ENCODE measurements at regions not wholly inside any gene's neighbourhood (a gene's known extent, or its start where the extent isn't known, plus 50 kb on each side); places are given as distances from the start of the nearest gene placed in this dataset.

DNA sequence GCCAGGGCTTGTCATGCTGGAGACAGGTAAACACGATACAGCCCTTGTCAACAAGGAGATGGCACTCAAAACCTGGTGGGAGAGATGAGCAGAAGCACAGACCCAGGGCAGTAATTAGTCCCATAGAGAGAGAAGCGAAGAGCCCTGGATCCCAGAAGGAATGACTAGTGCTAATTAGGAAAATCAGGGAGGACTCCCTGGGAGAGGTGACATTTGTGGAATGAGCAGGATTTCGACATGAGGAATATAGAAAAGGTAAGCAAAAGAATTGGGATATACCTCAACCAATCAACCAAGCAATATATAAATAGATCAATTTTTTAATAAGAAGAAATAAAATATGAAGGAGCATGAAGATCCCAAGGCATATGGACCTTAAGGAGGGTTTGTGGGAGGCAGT, 98.5 kb upstream of the GJB5 start (continued):
- TF ChIP-seq, protein P1, sequence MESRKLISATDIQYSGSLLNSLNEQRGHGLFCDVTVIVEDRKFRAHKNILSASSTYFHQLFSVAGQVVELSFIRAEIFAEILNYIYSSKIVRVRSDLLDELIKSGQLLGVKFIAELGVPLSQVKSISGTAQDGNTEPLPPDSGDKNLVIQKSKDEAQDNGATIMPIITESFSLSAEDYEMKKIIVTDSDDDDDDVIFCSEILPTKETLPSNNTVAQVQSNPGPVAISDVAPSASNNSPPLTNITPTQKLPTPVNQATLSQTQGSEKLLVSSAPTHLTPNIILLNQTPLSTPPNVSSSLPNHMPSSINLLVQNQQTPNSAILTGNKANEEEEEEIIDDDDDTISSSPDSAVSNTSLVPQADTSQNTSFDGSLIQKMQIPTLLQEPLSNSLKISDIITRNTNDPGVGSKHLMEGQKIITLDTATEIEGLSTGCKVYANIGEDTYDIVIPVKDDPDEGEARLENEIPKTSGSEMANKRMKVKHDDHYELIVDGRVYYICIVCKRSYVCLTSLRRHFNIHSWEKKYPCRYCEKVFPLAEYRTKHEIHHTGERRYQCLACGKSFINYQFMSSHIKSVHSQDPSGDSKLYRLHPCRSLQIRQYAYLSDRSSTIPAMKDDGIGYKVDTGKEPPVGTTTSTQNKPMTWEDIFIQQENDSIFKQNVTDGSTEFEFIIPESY (IDR thresholded peaks at IDR 0.05), result no peak
- no peak for TF ChIP-seq MAX (IDR thresholded peaks at IDR 0.05)
- no peak for TF ChIP-seq NR2F2 (IDR thresholded peaks at IDR 0.05)
- TF ChIP-seq HNF4A (conservative IDR thresholded peaks at IDR 0.05), result no peak
- no peak for TF ChIP-seq EGR1 (IDR thresholded peaks at IDR 0.05; ENCODE audit: low read depth in 2 of 2)
- TF ChIP-seq TAF1 (conservative IDR thresholded peaks at IDR 0.05), result no peak

DNA sequence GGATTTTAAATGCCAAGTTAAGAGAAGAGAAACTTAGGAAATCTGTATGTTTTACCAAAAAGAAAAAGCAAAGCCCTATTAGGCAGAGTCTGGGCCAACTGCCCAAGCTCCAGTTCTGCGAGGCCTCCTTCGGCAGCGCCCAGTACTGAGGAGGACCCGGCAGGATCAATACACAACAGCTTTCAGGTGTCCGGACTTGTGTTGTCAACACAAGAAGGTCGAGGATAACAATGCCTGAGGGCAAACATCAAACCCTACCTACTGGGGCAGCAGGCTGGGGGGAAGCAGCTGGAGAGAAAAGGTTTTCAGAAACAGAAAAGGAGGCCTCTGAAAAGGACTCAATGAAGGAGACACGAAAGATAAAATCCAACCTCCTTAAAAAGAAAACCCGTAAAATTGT, 98.1 kb upstream of the GJB5 start:
- H3K9ac ChIP-seq (ENCODE audit: low read depth in 1 of 2, low read length in 2 of 2), result no peak overlapping the region
- H3K27ac ChIP-seq (ENCODE audit: low read depth in 1 of 2, low read length in 2 of 2), result no peak overlapping the region
- no peaks in the 10 kb centered on the region for H3K4me1 ChIP-seq (ENCODE audit: control insufficient read depth in 4 of 4, insufficient read depth in 4 of 4, low read length in 3 of 4)
- no peaks in the 10 kb centered on the region for H3K9me3 ChIP-seq (ENCODE audit: control insufficient read depth in 4 of 4, low read length in 3 of 4)
- H3K27me3 ChIP-seq (ENCODE audit: control insufficient read depth in 4 of 4, insufficient read depth in 4 of 4, low read length in 3 of 4), result peaks cover 0 to 4% (median 1%) of the 10 kb centered on the region in 4 donors
- H3K4me3 ChIP-seq (ENCODE audit: low read depth in 1 of 3, low read length in 3 of 3), result no peak overlapping the region
- no peak for DNase-seq (ENCODE audit: low spot score)
- H3K36me3 ChIP-seq (ENCODE audit: control insufficient read depth in 4 of 4, insufficient read depth in 3 of 4, low read depth in 1 of 4, low read length in 3 of 4), result no peaks in the 10 kb centered on the region
- WGBS, result 38% methylated on average over 8 of the region's 8 CpGs
- TF ChIP-seq MAX (IDR thresholded peaks at IDR 0.05), result no peak
- no peak for TF ChIP-seq TAF1 (conservative IDR thresholded peaks at IDR 0.05)

DNA sequence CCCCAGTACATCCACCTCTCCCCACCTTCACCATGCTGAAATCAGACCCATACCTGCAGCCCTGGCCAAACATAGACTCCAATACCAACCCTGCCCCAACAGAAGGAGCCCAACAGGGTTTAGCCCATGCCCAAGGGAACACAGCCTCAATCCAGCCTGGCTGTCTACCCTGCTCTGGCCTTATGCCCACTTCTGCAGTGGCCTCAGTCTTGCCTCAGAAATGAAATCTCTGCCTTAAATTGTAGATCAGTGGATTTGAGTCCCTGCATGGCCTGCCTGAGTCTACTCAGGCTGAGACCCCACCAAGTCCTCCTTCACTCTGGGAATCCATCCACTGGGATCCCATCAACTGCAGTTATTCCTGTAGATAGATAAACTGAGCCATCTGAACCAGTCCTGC, 97.6 kb upstream of the GJB5 start:
- TF ChIP-seq FOXA2 (IDR thresholded peaks at IDR 0.05) (no peak), SP1 (IDR thresholded peaks at IDR 0.05) (no peak), TAF1 (conservative IDR thresholded peaks at IDR 0.05) (no peak), RAD21 (IDR thresholded peaks at IDR 0.05) (no peak), EGR1 (IDR thresholded peaks at IDR 0.05; ENCODE audit: low read depth in 2 of 2) (no peak), HNF4A (conservative IDR thresholded peaks at IDR 0.05) (no peak), FOXA1 (IDR thresholded peaks at IDR 0.05) (no peak), REST (IDR thresholded peaks at IDR 0.05) (no peak), YY1 (IDR thresholded peaks at IDR 0.05) (no peak)
- TF ChIP-seq, protein P1 (IDR thresholded peaks at IDR 0.05), result no peak
- no peaks in the 10 kb centered on the region for H3K4me1 ChIP-seq (ENCODE audit: control insufficient read depth in 4 of 4, insufficient read depth in 4 of 4, low read length in 3 of 4)
- H3K36me3 ChIP-seq (ENCODE audit: control insufficient read depth in 4 of 4, insufficient read depth in 3 of 4, low read depth in 1 of 4, low read length in 3 of 4), result no peaks in the 10 kb centered on the region
- peaks cover 0 to 4% (median 1%) of the 10 kb centered on the region in 4 donors for H3K27me3 ChIP-seq (ENCODE audit: control insufficient read depth in 4 of 4, insufficient read depth in 4 of 4, low read length in 3 of 4)
- no peak overlapping the region for H3K4me3 ChIP-seq (ENCODE audit: low read depth in 1 of 3, low read length in 3 of 3)
- no peak for DNase-seq (ENCODE audit: low spot score)
- no peak overlapping the region for H3K27ac ChIP-seq (ENCODE audit: low read depth in 1 of 2, low read length in 2 of 2)
- H3K9ac ChIP-seq (ENCODE audit: low read depth in 1 of 2, low read length in 2 of 2), result no peak overlapping the region
- H3K9me3 ChIP-seq (ENCODE audit: control insufficient read depth in 4 of 4, low read length in 3 of 4), result no peaks in the 10 kb centered on the region

Data from liver (tissue), 7 donors.